ENCODE measurements at regions not wholly inside any gene's neighbourhood (a gene's known extent, or its start where the extent isn't known, plus 50 kb on each side); places are given as distances from the start of the nearest gene placed in this dataset.

- Histone ChIP-seq H3K36me3 (ENCODE audit: control insufficient read depth in 2 of 2, extremely low read depth in 1 of 2, insufficient read depth in 2 of 2, low read length in 2 of 2) (no peaks in the 10 kb centered on the region), H3K9ac (replicated peaks; ENCODE audit: extremely low read depth, insufficient read depth, low read length) (no peak overlapping the region), H3K4me1 (ENCODE audit: control insufficient read depth, extremely low read depth, insufficient read depth, low read length) (no peaks in the 10 kb centered on the region), H2AFZ (ENCODE audit: low read depth, low read length) (no peak overlapping the region), H3K27ac (ENCODE audit: insufficient read depth, low read depth, low read length) (no peak overlapping the region), H3K4me3 (replicated peaks in 1 of 3; ENCODE audit: insufficient read depth in 1 of 3, low read depth in 1 of 3, low read length in 3 of 3) (no peak overlapping the region), H4K20me1 (replicated peaks; ENCODE audit: control insufficient read depth, extremely low read depth, insufficient read depth, low read length) (no peaks in the 10 kb centered on the region), H3K9me3 (replicated peaks; ENCODE audit: control insufficient read depth, insufficient read depth, low read length) (no peaks in the 10 kb centered on the region), H3K79me2 (ENCODE audit: control insufficient read depth, insufficient read depth, low read length) (no peaks in the 10 kb centered on the region), H3K4me2 (ENCODE audit: insufficient read depth, low read length) (no peak overlapping the region), H3K9me1 (replicated peaks; ENCODE audit: control insufficient read depth, extremely low read depth, insufficient read depth, low read length) (no peaks in the 10 kb centered on the region), H3K27me3 (ENCODE audit: control insufficient read depth in 2 of 2, insufficient read depth in 2 of 2, low read length in 2 of 2) (no peaks in the 10 kb centered on the region)
- POLR2A ChIA-PET: no interaction called here
- no peak for DNase-seq (ENCODE audit: low read depth, low spot score)
- no peak for FAIRE-seq
- intact Hi-C loops (cut with micrococcal nuclease): no loop called here
- TF ChIP-seq MYC (IDR thresholded peaks at IDR 0.05; ENCODE audit: low read depth, low read length): no peak
- no peak for TF ChIP-seq JUN (IDR thresholded peaks at IDR 0.05; ENCODE audit: borderline replicate concordance, insufficient read depth, insufficient read length, low read depth)
- no peak for TF ChIP-seq GATA2 (IDR thresholded peaks at IDR 0.05; ENCODE audit: insufficient read depth, insufficient read length, low read depth, low read length)
- no peak for TF ChIP-seq POLR2A (IDR thresholded peaks at IDR 0.05; ENCODE audit: low read depth, low read length)
- no peak for TF ChIP-seq FOS (IDR thresholded peaks at IDR 0.05; ENCODE audit: borderline replicate concordance, insufficient read depth, low read length)
- no peak for TF ChIP-seq CTCF (IDR thresholded peaks at IDR 0.05; ENCODE audit: extremely low read depth in 1 of 2, insufficient read depth in 1 of 2, low read depth in 1 of 2, low read length in 2 of 2)
- no peak for TF ChIP-seq EZH2 (IDR thresholded peaks at IDR 0.05; ENCODE audit: borderline replicate concordance, low read depth, low read length, severe bottlenecking)
- no peak for TF ChIP-seq MAX (IDR thresholded peaks at IDR 0.05; ENCODE audit: insufficient read depth, insufficient read length)
- no peak for TF ChIP-seq POLR2AphosphoS5 (IDR thresholded peaks at IDR 0.05; ENCODE audit: insufficient read depth, low read depth, low read length)
- dilution Hi-C loops (cut with MboI; ENCODE audit: extremely low pct_ligation_motif_present, low sequenced_read_pairs): no loop called here
- no TSS peak for BruUV-seq (replicated peaks)
- CTCF ChIA-PET: interaction anchor here (1.3 kb wide), 1 partner anchor 298 kb away, joined by 3 read pairs; no protein-coding TSS in a partner anchor
Observed at GRCh38 chr20:57952136-57952535, 242.3 kb upstream of the PMEPA1 start.
